ENCODE measurements at regions not wholly inside any gene's neighbourhood (a gene's known extent, or its start where the extent isn't known, plus 50 kb on each side); places are given as distances from the start of the nearest gene placed in this dataset.

- ChIA-PET POLR2A (ENCODE audit: unreplicated experiment) (no interaction called here), CTCF (no interaction called here)
- Histone ChIP-seq H3K4me1 (replicated peaks; ENCODE audit: insufficient read depth) (no peaks in the 10 kb centered on the region), H3K9me2 (ENCODE audit: insufficient read depth) (no peaks in the 10 kb centered on the region), H3K4me2 (no peak overlapping the region), H3K9me3 (ENCODE audit: insufficient read depth, low read depth) (no peaks in the 10 kb centered on the region), H3K27ac (no peak overlapping the region), H3K79me2 (ENCODE audit: low read depth) (no peaks in the 10 kb centered on the region), H3F3A (ENCODE audit: insufficient read depth, low read depth) (no peaks in the 10 kb centered on the region), H3K4me3 (no peak overlapping the region), H3K36me3 (ENCODE audit: low read depth) (no peaks in the 10 kb centered on the region), H3K27me3 (ENCODE audit: insufficient read depth, low read depth) (peaks cover 6% of the 10 kb centered on the region; the same call in 1 of the 2 replicates), H2AFZ (no peak overlapping the region), H4K20me1 (ENCODE audit: insufficient read depth) (no peaks in the 10 kb centered on the region)
- no peak for DNase-seq
- intact Hi-C loops (cut with micrococcal nuclease; ENCODE audit: unreplicated experiment): loop anchor here (5.0 to 10.0 kb wide), 4 partner anchors 155 to 1185 kb away; no protein-coding TSS in a partner anchor
- TF ChIP-seq EZH2 (IDR thresholded peaks at IDR 0.05; ENCODE audit: low read depth) (no peak), CTCF (conservative IDR thresholded peaks at IDR 0.05) (peak; percentile 63)
- no TSS peak for BruUV-seq (replicated peaks)
Measured at GRCh38 chr4:16289897-16290554, 63.8 kb upstream of the TAPT1 start.

- no peak for DNase-seq
- Histone ChIP-seq H3K9me2 (ENCODE audit: insufficient read depth) (no peaks in the 10 kb centered on the region), H3K27ac (no peak overlapping the region), H3K4me3 (no peak overlapping the region), H3K4me1 (replicated peaks; ENCODE audit: insufficient read depth) (no peaks in the 10 kb centered on the region), H4K20me1 (ENCODE audit: insufficient read depth) (no peaks in the 10 kb centered on the region), H3K36me3 (ENCODE audit: low read depth) (no peaks in the 10 kb centered on the region), H3F3A (ENCODE audit: insufficient read depth, low read depth) (no peaks in the 10 kb centered on the region), H3K27me3 (ENCODE audit: insufficient read depth, low read depth) (peaks cover 6% of the 10 kb centered on the region; the same call in 1 of the 2 replicates), H3K9me3 (ENCODE audit: insufficient read depth, low read depth) (no peaks in the 10 kb centered on the region), H3K79me2 (ENCODE audit: low read depth) (no peaks in the 10 kb centered on the region), H2AFZ (no peak overlapping the region), H3K4me2 (no peak overlapping the region)
- no TSS peak for BruUV-seq (replicated peaks)
- no peak for TF ChIP-seq CTCF (conservative IDR thresholded peaks at IDR 0.05)
- no peak for TF ChIP-seq EZH2 (IDR thresholded peaks at IDR 0.05; ENCODE audit: low read depth)
- CTCF ChIA-PET: no interaction called here
- intact Hi-C loops (cut with micrococcal nuclease; ENCODE audit: unreplicated experiment): no loop called here
- POLR2A ChIA-PET (ENCODE audit: unreplicated experiment): no interaction called here
Measured at GRCh38 chr4:16284050-16284449, 57.8 kb upstream of the TAPT1 start.

GRCh38 chr4:16278178-16278577, 51.9 kb upstream of the TAPT1 start:
- POLR2A ChIA-PET (ENCODE audit: unreplicated experiment): no interaction called here
- H3K9me3 ChIP-seq (ENCODE audit: insufficient read depth, low read depth): no peaks in the 10 kb centered on the region
- no peaks in the 10 kb centered on the region for H3K79me2 ChIP-seq (ENCODE audit: low read depth)
- no peaks in the 10 kb centered on the region for H4K20me1 ChIP-seq (ENCODE audit: insufficient read depth)
- H3F3A ChIP-seq (ENCODE audit: insufficient read depth, low read depth): no peaks in the 10 kb centered on the region
- no peaks in the 10 kb centered on the region for H3K9me2 ChIP-seq (ENCODE audit: insufficient read depth)
- H3K27me3 ChIP-seq (ENCODE audit: insufficient read depth, low read depth): no peaks in the 10 kb centered on the region
- no peak overlapping the region for H3K4me2 ChIP-seq
- DNase-seq: no peak
- intact Hi-C loops (cut with micrococcal nuclease; ENCODE audit: unreplicated experiment): no loop called here
- CTCF ChIA-PET: no interaction called here
- no peak overlapping the region for H3K4me3 ChIP-seq
- H2AFZ ChIP-seq: no peak overlapping the region
- BruUV-seq (replicated peaks): no TSS peak
- no peaks in the 10 kb centered on the region for H3K36me3 ChIP-seq (ENCODE audit: low read depth)
- TF ChIP-seq EZH2 (IDR thresholded peaks at IDR 0.05; ENCODE audit: low read depth) (no peak), CTCF (conservative IDR thresholded peaks at IDR 0.05) (no peak; the same call in 1 of the 2 replicates)
- no peaks in the 10 kb centered on the region for H3K4me1 ChIP-seq (replicated peaks; ENCODE audit: insufficient read depth)
- no peak overlapping the region for H3K27ac ChIP-seq

Measured in PC-9 (cell line).